Spleen (tissue), 11 donors: ENCODE measurements at regions not wholly inside any gene's neighbourhood (a gene's known extent, or its start where the extent isn't known, plus 50 kb on each side); places are given as distances from the start of the nearest gene placed in this dataset.

Experiments
- DNase-seq: peaks from one replicate; pipeline ENCODE4 v3.0.0-alpha.2; 2020
- H3K27ac ChIP-seq, 8 donors: fragments of 200-600 bp; sonication (generic) in 7 of 8; 1 replicate in 4 of 8; 2 replicates in 4 of 8; pipeline versions ENCODE4 v1.5.0 to v1.8.0; 2016 to 2021; ENCODE audit warnings: inconsistent platforms in 4 of 8, mild to moderate bottlenecking in 4 of 8, moderate library complexity in 1 of 8
- H3K27me3 ChIP-seq, 7 donors: fragments of 200-600 bp; sonication (generic) in 6 of 7; replicated peaks in 1 of 7; 1 replicate in 4 of 7; 2 replicates in 3 of 7; pipeline versions ENCODE4 v1.5.0 to v1.8.0; 2016 to 2021; ENCODE audit warnings: inconsistent platforms in 3 of 7, mild to moderate bottlenecking in 1 of 7
- H3K36me3 ChIP-seq, 6 donors: fragments of 200-600 bp; sonication (generic) in 5 of 6; 1 replicate in 4 of 6; 2 replicates in 2 of 6; pipeline versions ENCODE4 v1.5.0 to v1.8.0; 2016 to 2021; ENCODE audit warnings: inconsistent platforms in 2 of 6
- H3K4me1 ChIP-seq, 6 donors: fragments of 200-600 bp; sonication (generic) in 5 of 6; 1 replicate in 3 of 6; 2 replicates in 3 of 6; pipeline versions ENCODE4 v1.5.0 to v1.8.0; 2016 to 2021; ENCODE audit warnings: inconsistent platforms in 3 of 6
- H3K4me3 ChIP-seq, 8 donors: fragments of 200-600 bp; sonication (generic) in 7 of 8; 1 replicate in 4 of 8; 2 replicates in 4 of 8; pipeline versions ENCODE4 v1.5.0 to v1.8.0; 2016 to 2021; ENCODE audit warnings: inconsistent platforms in 4 of 8, mild to moderate bottlenecking in 4 of 8, moderate library complexity in 2 of 8
- H3K9me3 ChIP-seq, 8 donors: fragments of 200-600 bp; sonication (generic) in 7 of 8; 1 replicate in 4 of 8; 2 replicates in 4 of 8; pipeline versions ENCODE4 v1.5.0 to v1.8.0; 2016 to 2021; ENCODE audit warnings: inconsistent platforms in 4 of 8
- CTCF ChIP-seq, 11 experiments: fragments of 200-600 bp in 7 of 11; fragments of 450-650 bp in 4 of 11; sonication (generic) in 4 of 11; IDR thresholded peaks in 8 of 11; conservative IDR thresholded peaks in 3 of 11; 1 replicate in 7 of 11; 2 replicates in 4 of 11; pipeline versions ENCODE4 v1.4.0 to v1.8.0; 2016 to 2021; ENCODE audit warnings: antibody characterized with exemption in 11 of 11, inconsistent platforms in 4 of 11, mild to moderate bottlenecking in 1 of 11
- POLR2A ChIP-seq, 3 donors: fragments of 450-650 bp; IDR thresholded peaks; one replicate each; pipeline ENCODE4 v1.5.1; 2017; ENCODE audit warnings: antibody characterized with exemption in 3 of 3, mild to moderate bottlenecking in 1 of 3
- POLR2AphosphoS5 ChIP-seq, 3 donors: sonication (generic); formaldehyde crosslinking; IDR thresholded peaks; one replicate each; pipeline ENCODE4 v1.5.1; 2017; ENCODE audit warnings: antibody characterized with exemption in 3 of 3
- WGBS, 5 donors: extraction: QIAGEN DNeasy Blood & Tissue Kit in 3 of 5; methylation state at CpG; one replicate each; pipeline versions ENCODE4 v1.1.5 to v1.1.7; 2013 to 2018; 5-methylcytosine and 5-hydroxymethylcytosine counted together
- intact Hi-C: fragments of 100-400 bp; cut with DNase I; formaldehyde crosslinking; loops from one replicate; pipeline ENCODE4 v1.15.0; 2023; ENCODE audit warnings: low total_unique reads
- donor health status: healthy with polysubstance abuse.
- donor health status: DM: no; HTN: no; CAD: no; lungs with moderate emphysema.
- donor health status: DM: no; HTN: no; CAD: no.
- donor health status: Bipolar disorder and iron deficiency.
- donor health status: healthy.
- donor health status: DM: no; HTN: no; CAD: no.
- donor health status: DM: yes; HTN: yes; CAD: no.

- 69 to 81% (median 78%) methylated on average over 5 of the region's 5 CpGs for WGBS, 5 donors
These were observed 300.1 kb downstream of the TDRD15 start for GRCh38 chr2:21423854-21424253.

GRCh38 chr2:21424375-21424774, 300.6 kb downstream of the TDRD15 start:
- H3K9me3 ChIP-seq = peaks cover 0 to 12% (median 0%) of the 10 kb centered on the region in 8 donors
- H3K4me1 ChIP-seq = no peaks in the 10 kb centered on the region
- no peaks in the 10 kb centered on the region for H3K36me3 ChIP-seq
- DNase-seq = no peak
- no peaks in the 10 kb centered on the region for H3K27me3 ChIP-seq
- 82 to 92% (median 86%) methylated on average over 4 of the region's 4 CpGs for WGBS, 5 donors
- H3K4me3 ChIP-seq = no peak overlapping the region
- intact Hi-C loops = no loop called here
- no peak for TF ChIP-seq POLR2A (IDR thresholded peaks at IDR 0.05)
- TF ChIP-seq CTCF (IDR thresholded peaks at IDR 0.05 in 8 of 11, conservative IDR thresholded peaks at IDR 0.05 in 3 of 11) = no peak
- H3K27ac ChIP-seq = no peak overlapping the region

More at GRCh38 chr2:21423854-21424253, 300.1 kb downstream of the TDRD15 start:
- Histone ChIP-seq H3K27me3 (no peaks in the 10 kb centered on the region), H3K27ac (peak overlapping the region in 1 of 8 donors; percentile 14), H3K4me3 (no peak overlapping the region), H3K9me3 (peaks cover 0 to 12% (median 0%) of the 10 kb centered on the region in 8 donors), H3K4me1 (no peaks in the 10 kb centered on the region), H3K36me3 (no peaks in the 10 kb centered on the region)
- no peak for TF ChIP-seq CTCF (IDR thresholded peaks at IDR 0.05 in 8 of 11, conservative IDR thresholded peaks at IDR 0.05 in 3 of 11)
- TF ChIP-seq POLR2AphosphoS5 (IDR thresholded peaks at IDR 0.05) = no peak
- TF ChIP-seq POLR2A (IDR thresholded peaks at IDR 0.05) = no peak
- DNase-seq = no peak
- intact Hi-C loops = no loop called here

- peak overlapping the region in 1 of 8 donors; percentile 28 for H3K27ac ChIP-seq
- WGBS, 5 donors = 27 to 43% (median 34%) methylated on average over 2 of the region's 2 CpGs
- DNase-seq = no peak
- H3K27me3 ChIP-seq = no peaks in the 10 kb centered on the region
- H3K4me1 ChIP-seq = no peaks in the 10 kb centered on the region
- TF ChIP-seq POLR2A (IDR thresholded peaks at IDR 0.05) = no peak
- no peak for TF ChIP-seq CTCF (IDR thresholded peaks at IDR 0.05 in 8 of 11, conservative IDR thresholded peaks at IDR 0.05 in 3 of 11)
- TF ChIP-seq POLR2AphosphoS5 (IDR thresholded peaks at IDR 0.05) = no peak
- intact Hi-C loops = no loop called here
- peaks cover 0 to 4% (median 0%) of the 10 kb centered on the region in 8 donors for H3K9me3 ChIP-seq
- no peaks in the 10 kb centered on the region for H3K36me3 ChIP-seq
- no peak overlapping the region for H3K4me3 ChIP-seq
These were observed 303.8 kb downstream of the TDRD15 start for GRCh38 chr2:21427606-21428005.

GRCh38 chr2:21428754-21429153, 305.0 kb downstream of the TDRD15 start:
- no peaks in the 10 kb centered on the region for H3K4me1 ChIP-seq
- peaks cover 0 to 7% (median 0%) of the 10 kb centered on the region in 8 donors for H3K9me3 ChIP-seq
- no peaks in the 10 kb centered on the region for H3K27me3 ChIP-seq
- H3K27ac ChIP-seq = no peak overlapping the region
- DNase-seq = no peak
- 91 to 100% (median 98%) methylated on average over 1 of the region's 1 CpG for WGBS, 5 donors
- TF ChIP-seq CTCF (IDR thresholded peaks at IDR 0.05 in 8 of 11, conservative IDR thresholded peaks at IDR 0.05 in 3 of 11) = no peak
- intact Hi-C loops = no loop called here
- no peak overlapping the region for H3K4me3 ChIP-seq
- H3K36me3 ChIP-seq = no peaks in the 10 kb centered on the region
